H1 (cell line): ENCODE measurements at regions not wholly inside any gene's neighbourhood (a gene's known extent, or its start where the extent isn't known, plus 50 kb on each side); places are given as distances from the start of the nearest gene placed in this dataset.
"Not testable (repeated sequence)": the region's sequence is repeated elsewhere in the genome, so short reads cannot be mapped to it uniquely, and the experiment has no call there.

Experiments used
- CTCF ChIP-seq, 3 experiments: IDR thresholded peaks; 1 replicate in 2 of 3; 2 replicates in 1 of 3; pipeline versions ENCODE4 v1.5.1 to v1.6.1; 2011; ENCODE audit warnings: low read length in 3 of 3, mild to moderate bottlenecking in 3 of 3, inconsistent platforms in 2 of 3, low read depth in 1 of 3, moderate library complexity in 1 of 3; ENCODE audit not compliant: insufficient read depth in 1 of 3; ENCODE audit errors: control extremely low read depth in 1 of 3
- EZH2 ChIP-seq: fragments of 200-600 bp; sonication (generic); IDR thresholded peaks from 2 replicates; pipeline ENCODE4 v1.7.1; 2012; ENCODE audit warnings: low read depth, mild to moderate bottlenecking, moderate library complexity, low read length, inconsistent platforms; ENCODE audit not compliant: severe bottlenecking
- TAF7 ChIP-seq: optimal IDR thresholded peaks from 2 replicates; pipeline ENCODE3; 2011; ENCODE audit warnings: low read depth, mild to moderate bottlenecking, inconsistent platforms, low read length, moderate library complexity, borderline replicate concordance

GRCh38 chr1:121013181-121013580 lies 123.6 kb downstream of the PPIAL4A start:
- TF ChIP-seq CTCF (IDR thresholded peaks at IDR 0.05; ENCODE audit: control extremely low read depth in 1 of 3, insufficient read depth in 1 of 3, low read depth in 1 of 3, low read length in 3 of 3); TAF7; EZH2: not testable (repeated sequence)
